ENCODE measurements at regions not wholly inside any gene's neighbourhood (a gene's known extent, or its start where the extent isn't known, plus 50 kb on each side); places are given as distances from the start of the nearest gene placed in this dataset.

DNA sequence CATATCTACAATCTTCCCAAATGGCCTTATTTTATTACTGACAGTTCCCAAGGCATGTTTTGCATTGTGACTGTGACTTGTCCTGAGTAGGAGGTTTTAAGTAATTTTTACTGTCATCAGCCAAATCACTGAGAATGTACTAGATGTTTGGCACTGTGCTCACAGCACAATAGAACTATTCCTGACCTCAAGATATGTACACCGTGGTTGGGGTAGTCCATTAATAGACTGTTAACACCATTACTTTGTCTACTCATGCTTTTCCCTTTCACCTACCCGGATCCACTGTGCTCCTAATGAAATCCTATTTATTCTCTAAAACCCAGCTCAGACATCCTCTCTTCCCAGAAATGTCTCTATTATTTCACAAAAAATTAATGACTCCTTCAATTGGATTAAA lies 168.7 kb upstream of the TENM4 start:
- TF ChIP-seq, protein P1, sequence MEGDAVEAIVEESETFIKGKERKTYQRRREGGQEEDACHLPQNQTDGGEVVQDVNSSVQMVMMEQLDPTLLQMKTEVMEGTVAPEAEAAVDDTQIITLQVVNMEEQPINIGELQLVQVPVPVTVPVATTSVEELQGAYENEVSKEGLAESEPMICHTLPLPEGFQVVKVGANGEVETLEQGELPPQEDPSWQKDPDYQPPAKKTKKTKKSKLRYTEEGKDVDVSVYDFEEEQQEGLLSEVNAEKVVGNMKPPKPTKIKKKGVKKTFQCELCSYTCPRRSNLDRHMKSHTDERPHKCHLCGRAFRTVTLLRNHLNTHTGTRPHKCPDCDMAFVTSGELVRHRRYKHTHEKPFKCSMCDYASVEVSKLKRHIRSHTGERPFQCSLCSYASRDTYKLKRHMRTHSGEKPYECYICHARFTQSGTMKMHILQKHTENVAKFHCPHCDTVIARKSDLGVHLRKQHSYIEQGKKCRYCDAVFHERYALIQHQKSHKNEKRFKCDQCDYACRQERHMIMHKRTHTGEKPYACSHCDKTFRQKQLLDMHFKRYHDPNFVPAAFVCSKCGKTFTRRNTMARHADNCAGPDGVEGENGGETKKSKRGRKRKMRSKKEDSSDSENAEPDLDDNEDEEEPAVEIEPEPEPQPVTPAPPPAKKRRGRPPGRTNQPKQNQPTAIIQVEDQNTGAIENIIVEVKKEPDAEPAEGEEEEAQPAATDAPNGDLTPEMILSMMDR (conservative IDR thresholded peaks at IDR 0.05; ENCODE audit: low read length), result no peak
- TF ChIP-seq EZH2phosphoT487 (IDR thresholded peaks at IDR 0.05; ENCODE audit: borderline replicate concordance, low read depth, low read length), result no peak
